ENCODE measurements at regions not wholly inside any gene's neighbourhood (a gene's known extent, or its start where the extent isn't known, plus 50 kb on each side); places are given as distances from the start of the nearest gene placed in this dataset.

GRCh38 chr13:111394211-111394922 lies 73.9 kb downstream of the TEX29 start:
- TF ChIP-seq EZH2phosphoT487 (IDR thresholded peaks at IDR 0.05; ENCODE audit: borderline replicate concordance) (no peak), CTCF (conservative IDR thresholded peaks at IDR 0.05; ENCODE audit: low read length) (no peak)
- Histone ChIP-seq H3K9me3 (ENCODE audit: insufficient read depth, low read depth, low read length) (no peaks in the 10 kb centered on the region; the same call in 1 of the 2 replicates), H2AFZ (ENCODE audit: low read length) (no peak overlapping the region), H3K4me1 (ENCODE audit: insufficient read depth, low read length, poor library complexity, severe bottlenecking) (no peaks in the 10 kb centered on the region), H3K79me2 (ENCODE audit: insufficient read depth, low read length) (no peaks in the 10 kb centered on the region), H3K9ac (ENCODE audit: low read depth, low read length, poor library complexity, severe bottlenecking) (no peak overlapping the region), H3K27me3 (ENCODE audit: insufficient read depth, low read length, poor library complexity, severe bottlenecking) (no peaks in the 10 kb centered on the region), H3K4me3 (ENCODE audit: low read length, poor library complexity, severe bottlenecking) (no peak overlapping the region), H3K36me3 (ENCODE audit: insufficient read depth, low read length) (no peaks in the 10 kb centered on the region), H3K4me2 (ENCODE audit: low read depth, low read length, poor library complexity, severe bottlenecking) (no peak overlapping the region), H3F3A (ENCODE audit: low read depth) (no peaks in the 10 kb centered on the region), H4K20me1 (ENCODE audit: insufficient read depth, low read length, poor library complexity, severe bottlenecking) (no peaks in the 10 kb centered on the region), H3K9me2 (replicated peaks; ENCODE audit: low read depth, low read length) (no peaks in the 10 kb centered on the region)

- H3K4me1 ChIP-seq (ENCODE audit: insufficient read depth, low read length, poor library complexity, severe bottlenecking), result no peaks in the 10 kb centered on the region
- no peak overlapping the region for H3K4me3 ChIP-seq (ENCODE audit: low read length, poor library complexity, severe bottlenecking)
- no peak overlapping the region for H3K4me2 ChIP-seq (ENCODE audit: low read depth, low read length, poor library complexity, severe bottlenecking)
- no peak overlapping the region for H3K9ac ChIP-seq (ENCODE audit: low read depth, low read length, poor library complexity, severe bottlenecking)
- no peaks in the 10 kb centered on the region for H3F3A ChIP-seq (ENCODE audit: low read depth)
- H3K9me2 ChIP-seq (replicated peaks; ENCODE audit: low read depth, low read length), result no peaks in the 10 kb centered on the region
- no peaks in the 10 kb centered on the region for H4K20me1 ChIP-seq (ENCODE audit: insufficient read depth, low read length, poor library complexity, severe bottlenecking)
- H3K27me3 ChIP-seq (ENCODE audit: insufficient read depth, low read length, poor library complexity, severe bottlenecking), result no peaks in the 10 kb centered on the region
- no peaks in the 10 kb centered on the region for H3K36me3 ChIP-seq (ENCODE audit: insufficient read depth, low read length)
- no peak overlapping the region for H2AFZ ChIP-seq (ENCODE audit: low read length)
- H3K9me3 ChIP-seq (ENCODE audit: insufficient read depth, low read depth, low read length), result no peaks in the 10 kb centered on the region; the same call in 1 of the 2 replicates
- no peaks in the 10 kb centered on the region for H3K79me2 ChIP-seq (ENCODE audit: insufficient read depth, low read length)
- TF ChIP-seq CTCF (conservative IDR thresholded peaks at IDR 0.05; ENCODE audit: low read length) (no peak), EZH2phosphoT487 (IDR thresholded peaks at IDR 0.05; ENCODE audit: borderline replicate concordance) (no peak)
Measured at GRCh38 chr13:111395511-111396393, 75.3 kb downstream of the TEX29 start.

GRCh38 chr13:111396457-111396856 lies 76.0 kb downstream of the TEX29 start:
- H3K4me2 ChIP-seq (ENCODE audit: low read depth, low read length, poor library complexity, severe bottlenecking), result no peak overlapping the region
- no peaks in the 10 kb centered on the region for H3K4me1 ChIP-seq (ENCODE audit: insufficient read depth, low read length, poor library complexity, severe bottlenecking)
- H3K9me3 ChIP-seq (ENCODE audit: insufficient read depth, low read depth, low read length), result no peaks in the 10 kb centered on the region; the same call in 1 of the 2 replicates
- H3K4me3 ChIP-seq (ENCODE audit: low read length, poor library complexity, severe bottlenecking), result no peak overlapping the region
- no peak overlapping the region for H3K9ac ChIP-seq (ENCODE audit: low read depth, low read length, poor library complexity, severe bottlenecking)
- H4K20me1 ChIP-seq (ENCODE audit: insufficient read depth, low read length, poor library complexity, severe bottlenecking), result no peaks in the 10 kb centered on the region
- no peaks in the 10 kb centered on the region for H3F3A ChIP-seq (ENCODE audit: low read depth)
- H2AFZ ChIP-seq (ENCODE audit: low read length), result no peak overlapping the region
- no peaks in the 10 kb centered on the region for H3K27me3 ChIP-seq (ENCODE audit: insufficient read depth, low read length, poor library complexity, severe bottlenecking)
- no peaks in the 10 kb centered on the region for H3K36me3 ChIP-seq (ENCODE audit: insufficient read depth, low read length)
- TF ChIP-seq EZH2phosphoT487 (IDR thresholded peaks at IDR 0.05; ENCODE audit: borderline replicate concordance), result no peak
- TF ChIP-seq CTCF (conservative IDR thresholded peaks at IDR 0.05; ENCODE audit: low read length), result no peak
- H3K9me2 ChIP-seq (replicated peaks; ENCODE audit: low read depth, low read length), result no peaks in the 10 kb centered on the region
- no peaks in the 10 kb centered on the region for H3K79me2 ChIP-seq (ENCODE audit: insufficient read depth, low read length)

Data from Loucy (cell line).